Stimulated activated naive CD8-positive, alpha-beta T cell treated with anti-CD3 and anti-CD28 coated beads, Interleukin-15, amount 100 ng/mL, for 72 hours (primary cell): ENCODE measurements at regions not wholly inside any gene's neighbourhood (a gene's known extent, or its start where the extent isn't known, plus 50 kb on each side); places are given as distances from the start of the nearest gene placed in this dataset.

Source experiments
- ATAC-seq: fragments of 150-1000 bp; cut with Tn5 transposase; 2 replicates; pipeline ENCODE4 v1.10.0; 2021; ENCODE audit warnings: mild to moderate bottlenecking, moderate library complexity
- DNase-seq, 2 donors: peaks; one replicate each; pipeline ENCODE4 v3.0.0; 2021 to 2022
- H3K27ac Mint-ChIP-seq, 2 donors: one replicate each; pipeline ENCODE4 v1.8.0; 2022; ENCODE audit warnings: mild to moderate bottlenecking in 2 of 2, mixed read lengths in 2 of 2, moderate library complexity in 2 of 2
- H3K27me3 Mint-ChIP-seq: one replicate; pipeline ENCODE4 v1.8.0; 2022; ENCODE audit warnings: mixed read lengths
- H3K4me1 Mint-ChIP-seq: one replicate; pipeline ENCODE4 v1.8.0; 2022; ENCODE audit warnings: mild to moderate bottlenecking, mixed read lengths
- H3K4me3 Mint-ChIP-seq, 2 donors: one replicate each; pipeline ENCODE4 v1.8.0; 2022; ENCODE audit warnings: mild to moderate bottlenecking in 2 of 2, mixed read lengths in 2 of 2, moderate library complexity in 1 of 2
- H3K9me3 Mint-ChIP-seq, 2 donors: one replicate each; pipeline ENCODE4 v1.8.0; 2022; ENCODE audit warnings: mixed read lengths in 2 of 2

- H3K9me3 Mint-ChIP-seq: peaks cover 0 to 11% of the 10 kb centered on the region in 2 donors
- no peak overlapping the region for H3K4me3 Mint-ChIP-seq
- ATAC-seq: no peak
- H3K27me3 Mint-ChIP-seq: no peaks in the 10 kb centered on the region
- no peak for DNase-seq
- H3K4me1 Mint-ChIP-seq: no peaks in the 10 kb centered on the region
- H3K27ac Mint-ChIP-seq: no peak overlapping the region
Observed at GRCh38 chr3:117602058-117602644, 892.6 kb downstream of the TUSC7 start.

- Mint-ChIP-seq H3K27ac (no peak overlapping the region), H3K9me3 (peaks cover 0 to 11% of the 10 kb centered on the region in 2 donors), H3K4me3 (no peak overlapping the region), H3K27me3 (no peaks in the 10 kb centered on the region), H3K4me1 (no peaks in the 10 kb centered on the region)
- no peak for ATAC-seq
- no peak for DNase-seq
Observed at GRCh38 chr3:117603097-117603496, 893.5 kb downstream of the TUSC7 start.

GRCh38 chr3:117606866-117607265 lies 897.3 kb downstream of the TUSC7 start:
- no peak for ATAC-seq
- no peaks in the 10 kb centered on the region for H3K27me3 Mint-ChIP-seq
- no peak for DNase-seq
- no peaks in the 10 kb centered on the region for H3K4me1 Mint-ChIP-seq
- H3K9me3 Mint-ChIP-seq: peaks cover 11 to 13% of the 10 kb centered on the region in 2 donors
- H3K27ac Mint-ChIP-seq: no peak overlapping the region
- H3K4me3 Mint-ChIP-seq: no peak overlapping the region

GRCh38 chr3:117609330-117609729 lies 899.8 kb downstream of the TUSC7 start:
- H3K27ac Mint-ChIP-seq: no peak overlapping the region
- peaks cover 11 to 13% of the 10 kb centered on the region in 2 donors for H3K9me3 Mint-ChIP-seq
- no peaks in the 10 kb centered on the region for H3K27me3 Mint-ChIP-seq
- ATAC-seq (no peak), DNase-seq (no peak)
- no peak overlapping the region for H3K4me3 Mint-ChIP-seq
- H3K4me1 Mint-ChIP-seq: no peaks in the 10 kb centered on the region

GRCh38 chr3:117610156-117610555 lies 900.6 kb downstream of the TUSC7 start:
- peaks cover 11 to 13% of the 10 kb centered on the region in 2 donors for H3K9me3 Mint-ChIP-seq
- no peak for ATAC-seq
- no peak for DNase-seq
- H3K27me3 Mint-ChIP-seq: no peaks in the 10 kb centered on the region
- H3K4me3 Mint-ChIP-seq: no peak overlapping the region
- no peak overlapping the region for H3K27ac Mint-ChIP-seq
- no peaks in the 10 kb centered on the region for H3K4me1 Mint-ChIP-seq

GRCh38 chr3:117611211-117611610 lies 901.6 kb downstream of the TUSC7 start:
- peaks cover 13 to 18% of the 10 kb centered on the region in 2 donors for H3K9me3 Mint-ChIP-seq
- ATAC-seq (no peak), DNase-seq (no peak)
- no peaks in the 10 kb centered on the region for H3K27me3 Mint-ChIP-seq
- no peaks in the 10 kb centered on the region for H3K4me1 Mint-ChIP-seq
- H3K27ac Mint-ChIP-seq: no peak overlapping the region
- H3K4me3 Mint-ChIP-seq: no peak overlapping the region

- Mint-ChIP-seq H3K9me3 (peaks cover 0 to 7% of the 10 kb centered on the region in 2 donors), H3K27ac (no peak overlapping the region), H3K4me3 (no peak overlapping the region), H3K4me1 (no peaks in the 10 kb centered on the region), H3K27me3 (no peaks in the 10 kb centered on the region)
- DNase-seq: no peak
- no peak for ATAC-seq
Observed at GRCh38 chr3:117616227-117616626, 906.6 kb downstream of the TUSC7 start.

GRCh38 chr3:117617906-117618305 lies 908.3 kb downstream of the TUSC7 start:
- ATAC-seq: no peak
- no peak overlapping the region for H3K27ac Mint-ChIP-seq
- no peaks in the 10 kb centered on the region for H3K27me3 Mint-ChIP-seq
- peaks cover 3 to 7% of the 10 kb centered on the region in 2 donors for H3K9me3 Mint-ChIP-seq
- DNase-seq: no peak
- no peaks in the 10 kb centered on the region for H3K4me1 Mint-ChIP-seq
- H3K4me3 Mint-ChIP-seq: no peak overlapping the region

GRCh38 chr3:117618462-117618861 lies 908.9 kb downstream of the TUSC7 start:
- Mint-ChIP-seq H3K27me3 (no peaks in the 10 kb centered on the region), H3K4me1 (no peaks in the 10 kb centered on the region), H3K4me3 (no peak overlapping the region), H3K27ac (no peak overlapping the region), H3K9me3 (peaks cover 3 to 7% of the 10 kb centered on the region in 2 donors)
- no peak for DNase-seq
- ATAC-seq: no peak

GRCh38 chr3:117619805-117620204 lies 910.2 kb downstream of the TUSC7 start:
- Mint-ChIP-seq H3K4me1 (no peaks in the 10 kb centered on the region), H3K27me3 (no peaks in the 10 kb centered on the region)

GRCh38 chr3:117622171-117622841 lies 912.7 kb downstream of the TUSC7 start:
- H3K4me3 Mint-ChIP-seq: no peak overlapping the region
- no peaks in the 10 kb centered on the region for H3K27me3 Mint-ChIP-seq
- DNase-seq: no peak
- H3K4me1 Mint-ChIP-seq: no peaks in the 10 kb centered on the region
- H3K27ac Mint-ChIP-seq: no peak overlapping the region
- peaks cover 0 to 8% of the 10 kb centered on the region in 2 donors for H3K9me3 Mint-ChIP-seq
- ATAC-seq: no peak

More at GRCh38 chr3:117619805-117620204, 910.2 kb downstream of the TUSC7 start:
- Mint-ChIP-seq H3K4me3 (no peak overlapping the region), H3K9me3 (peaks cover 3 to 7% of the 10 kb centered on the region in 2 donors), H3K27ac (no peak overlapping the region)
- no peak for ATAC-seq
- no peak for DNase-seq

GRCh38 chr3:117624424-117624823 lies 914.8 kb downstream of the TUSC7 start:
- Mint-ChIP-seq H3K4me3 (no peak overlapping the region), H3K27me3 (no peaks in the 10 kb centered on the region), H3K27ac (no peak overlapping the region), H3K9me3 (peaks cover 0 to 8% of the 10 kb centered on the region in 2 donors), H3K4me1 (no peaks in the 10 kb centered on the region)
- ATAC-seq: no peak
- no peak for DNase-seq

GRCh38 chr3:117625174-117625573 lies 915.6 kb downstream of the TUSC7 start:
- no peak for ATAC-seq
- no peak overlapping the region for H3K4me3 Mint-ChIP-seq

GRCh38 chr3:117626577-117626976 lies 917.0 kb downstream of the TUSC7 start:
- ATAC-seq: no peak

More at GRCh38 chr3:117625174-117625573, 915.6 kb downstream of the TUSC7 start:
- DNase-seq: no peak
- Mint-ChIP-seq H3K27ac (no peak overlapping the region), H3K27me3 (no peaks in the 10 kb centered on the region), H3K9me3 (peaks cover 0 to 8% of the 10 kb centered on the region in 2 donors), H3K4me1 (no peaks in the 10 kb centered on the region)

GRCh38 chr3:117628823-117629291 lies 919.3 kb downstream of the TUSC7 start:
- no peaks in the 10 kb centered on the region for H3K27me3 Mint-ChIP-seq
- no peak overlapping the region for H3K27ac Mint-ChIP-seq
- ATAC-seq (no peak), DNase-seq (no peak)
- H3K4me1 Mint-ChIP-seq: no peaks in the 10 kb centered on the region
- peaks cover 0 to 5% of the 10 kb centered on the region in 2 donors for H3K9me3 Mint-ChIP-seq
- H3K4me3 Mint-ChIP-seq: no peak overlapping the region

More at GRCh38 chr3:117626577-117626976, 917.0 kb downstream of the TUSC7 start:
- Mint-ChIP-seq H3K4me3 (no peak overlapping the region), H3K4me1 (no peaks in the 10 kb centered on the region), H3K27me3 (no peaks in the 10 kb centered on the region), H3K27ac (no peak overlapping the region), H3K9me3 (peaks cover 0 to 8% of the 10 kb centered on the region in 2 donors)
- DNase-seq: no peak

GRCh38 chr3:117629505-117629904 lies 919.9 kb downstream of the TUSC7 start:
- H3K4me3 Mint-ChIP-seq: no peak overlapping the region
- H3K4me1 Mint-ChIP-seq: no peaks in the 10 kb centered on the region
- H3K27me3 Mint-ChIP-seq: no peaks in the 10 kb centered on the region
- ATAC-seq (no peak), DNase-seq (no peak)
- peaks cover 0 to 5% of the 10 kb centered on the region in 2 donors for H3K9me3 Mint-ChIP-seq
- H3K27ac Mint-ChIP-seq: no peak overlapping the region
